ENCODE measurements at regions not wholly inside any gene's neighbourhood (a gene's known extent, or its start where the extent isn't known, plus 50 kb on each side); places are given as distances from the start of the nearest gene placed in this dataset.

- DNase-seq (ENCODE audit: low spot score): no peak
Measured at GRCh38 chr2:22238967-22239366, 1115.2 kb downstream of the TDRD15 start.

DNA sequence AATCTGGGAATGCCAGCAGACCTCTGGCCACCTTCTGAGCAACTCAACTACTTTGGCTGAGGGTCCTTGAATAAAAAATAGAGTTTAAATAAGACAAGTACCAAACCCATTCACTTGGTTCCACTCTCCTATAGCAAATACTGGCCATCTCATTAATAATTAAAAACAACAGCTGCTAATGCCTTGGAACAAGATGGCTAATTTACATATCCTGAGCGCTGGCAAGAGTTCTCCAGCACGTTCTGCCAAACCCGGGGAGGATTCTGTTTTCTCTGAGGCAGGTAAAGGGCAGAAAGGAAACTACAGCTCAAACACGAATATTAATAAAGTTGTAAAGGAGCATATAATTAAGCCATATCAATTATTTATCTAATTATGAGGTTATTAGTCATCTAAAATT lies 1123.7 kb downstream of the TDRD15 start:
- DNase-seq (ENCODE audit: low spot score): no peak

DNA sequence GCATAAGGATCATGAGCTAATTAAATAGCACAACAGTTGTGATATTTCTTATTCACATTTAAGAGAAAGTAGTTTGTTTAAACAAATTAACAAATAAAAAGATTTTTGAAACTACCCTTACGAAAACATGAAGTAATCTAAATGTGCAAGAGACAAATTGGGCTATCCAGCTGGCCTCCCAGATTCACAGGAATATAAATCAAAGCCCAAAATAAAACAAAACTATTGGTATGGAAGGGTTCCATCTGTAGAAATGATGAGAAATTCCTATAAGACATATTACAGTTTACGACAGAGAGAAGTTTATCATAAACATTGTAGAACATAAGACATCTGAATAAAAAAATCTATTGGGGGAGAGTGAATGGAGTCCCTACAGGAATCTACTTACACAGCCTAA lies 1125.1 kb downstream of the TDRD15 start:
- no peak for DNase-seq (ENCODE audit: low spot score)

DNA sequence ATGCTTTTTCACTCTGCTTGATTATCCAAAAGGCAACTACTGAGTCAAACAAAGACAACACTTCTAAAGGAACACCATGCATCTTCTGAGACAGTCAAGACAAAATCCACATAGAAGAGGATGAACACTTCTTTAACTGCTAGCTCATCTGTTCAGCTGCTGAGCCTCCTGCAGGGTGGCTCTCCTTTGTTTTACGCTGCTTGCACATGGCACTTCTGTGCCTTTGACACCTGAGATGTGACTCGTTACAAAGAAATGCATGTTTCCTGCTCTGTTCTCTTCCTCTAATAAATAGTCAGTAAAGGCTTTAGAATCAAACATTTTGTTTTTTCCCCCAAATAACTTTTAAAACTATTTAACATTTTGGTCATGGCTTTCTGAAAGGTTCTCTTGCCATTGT lies 1129.4 kb downstream of the TDRD15 start:
- DNase-seq (ENCODE audit: low spot score): no peak

GRCh38 chr2:22261165-22261564 lies 1123.8 kb upstream of the KLHL29 start:
- no peak for DNase-seq (ENCODE audit: low spot score)

DNA sequence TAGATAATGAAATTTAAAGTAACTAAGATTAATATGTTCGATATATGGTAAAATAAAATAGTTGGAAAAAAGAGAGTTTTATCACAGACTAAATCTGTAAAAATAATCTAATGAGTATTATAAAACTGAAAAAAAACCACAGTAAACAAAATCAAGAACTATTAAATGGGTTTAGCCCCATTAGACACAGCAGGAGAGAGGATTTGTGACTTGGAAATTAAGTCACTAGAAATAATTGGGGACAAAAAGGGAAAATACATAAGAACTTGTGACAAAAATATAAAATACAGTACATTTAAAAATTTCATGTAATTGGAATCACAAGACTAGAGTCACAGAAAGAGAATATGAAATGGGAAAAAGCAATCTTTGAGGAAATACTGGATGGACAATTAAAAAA lies 1114.6 kb upstream of the KLHL29 start:
- DNase-seq (ENCODE audit: low spot score): no peak

GRCh38 chr2:22273853-22274252 lies 1111.1 kb upstream of the KLHL29 start:
- no peak for DNase-seq (ENCODE audit: low spot score)

DNA sequence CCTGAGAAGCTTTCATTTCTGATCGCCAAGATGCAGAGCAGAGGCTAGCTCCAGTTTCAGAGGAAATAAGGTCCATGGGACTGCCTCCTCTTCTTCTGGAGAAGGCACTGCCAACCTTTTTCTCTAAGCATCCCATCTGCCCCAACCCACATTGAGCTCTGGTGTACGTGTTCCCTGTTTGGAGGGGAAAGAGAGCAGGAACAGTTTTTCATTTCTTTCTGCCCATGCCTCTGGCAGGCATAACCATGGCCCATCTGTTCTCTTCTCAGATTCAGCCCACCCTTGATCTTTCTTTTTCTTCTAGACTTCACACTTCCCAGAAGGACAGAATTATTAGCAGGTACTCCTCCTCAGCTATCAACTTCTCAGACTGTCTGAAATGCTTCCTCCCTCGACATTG lies 1110.3 kb upstream of the KLHL29 start:
- no peak for DNase-seq (ENCODE audit: low spot score)

- no peak for DNase-seq (ENCODE audit: low spot score)
Measured at GRCh38 chr2:22276696-22277095, 1108.3 kb upstream of the KLHL29 start.

- DNase-seq (ENCODE audit: low spot score): no peak
Measured at GRCh38 chr2:22279541-22279940, 1105.4 kb upstream of the KLHL29 start.

- DNase-seq (ENCODE audit: low spot score): no peak
Measured at GRCh38 chr2:22281033-22281432, 1103.9 kb upstream of the KLHL29 start.

GRCh38 chr2:22282220-22282619 lies 1102.8 kb upstream of the KLHL29 start:
- DNase-seq (ENCODE audit: low spot score): no peak

- DNase-seq (ENCODE audit: low spot score): no peak
Measured at GRCh38 chr2:22282916-22283315, 1102.1 kb upstream of the KLHL29 start.

- no peak for DNase-seq (ENCODE audit: low spot score)
Measured at GRCh38 chr2:22283436-22283835, 1101.5 kb upstream of the KLHL29 start.

DNA sequence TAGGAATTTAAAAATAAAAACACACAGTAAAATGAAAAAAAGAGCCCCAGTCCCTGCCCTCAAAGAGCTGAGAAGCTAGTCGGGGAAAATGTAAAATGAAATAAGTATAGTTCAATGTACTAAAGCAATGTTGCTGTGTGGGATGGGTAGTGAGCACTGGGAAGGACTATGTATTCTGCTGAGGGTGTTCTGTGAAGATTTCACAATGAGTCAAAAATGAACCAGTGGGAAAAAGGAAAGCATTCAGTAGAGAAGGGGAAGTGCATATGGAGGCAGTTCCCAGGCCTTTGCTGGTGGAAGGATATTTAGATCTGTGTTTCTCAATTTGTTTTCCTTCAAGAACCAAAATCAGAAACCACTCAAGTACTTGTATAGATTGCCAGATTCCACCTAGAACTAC lies 1094.7 kb upstream of the KLHL29 start:
- no peak for DNase-seq (ENCODE audit: low spot score)

DNA sequence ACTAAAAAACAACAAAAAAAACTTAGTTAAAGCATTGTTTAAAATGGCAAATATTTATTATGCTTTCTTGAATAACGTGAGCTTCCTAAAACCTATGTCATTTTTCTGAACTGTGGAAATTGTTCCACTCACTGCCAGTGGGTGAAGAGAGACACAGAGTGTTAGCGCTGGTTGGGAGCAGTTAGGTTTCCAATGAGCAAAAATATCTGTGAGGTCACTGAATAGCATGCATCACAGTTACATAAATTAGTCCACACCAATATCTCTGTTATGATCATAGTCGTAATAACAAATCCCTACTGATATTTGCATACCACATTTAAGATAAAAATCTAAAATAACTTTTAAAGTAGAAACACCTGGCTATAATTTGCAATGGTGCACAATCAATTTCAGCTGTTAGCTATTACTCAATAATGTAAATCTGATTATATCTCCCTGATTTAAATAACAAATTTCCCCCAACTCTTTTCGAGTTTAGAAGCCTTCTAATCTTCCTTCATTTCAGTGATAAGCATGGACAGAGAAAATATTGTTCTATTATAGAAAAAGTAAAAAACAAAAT lies 1094.0 kb upstream of the KLHL29 start:
- no peak for DNase-seq (ENCODE audit: low spot score)

- no peak for DNase-seq (ENCODE audit: low spot score)
Measured at GRCh38 chr2:22301228-22301627, 1083.8 kb upstream of the KLHL29 start.

GRCh38 chr2:22326250-22326649 lies 1058.7 kb upstream of the KLHL29 start:
- DNase-seq (ENCODE audit: low spot score): no peak

GRCh38 chr2:22329211-22330154 lies 1055.5 kb upstream of the KLHL29 start:
- DNase-seq (ENCODE audit: low spot score): no peak

DNA sequence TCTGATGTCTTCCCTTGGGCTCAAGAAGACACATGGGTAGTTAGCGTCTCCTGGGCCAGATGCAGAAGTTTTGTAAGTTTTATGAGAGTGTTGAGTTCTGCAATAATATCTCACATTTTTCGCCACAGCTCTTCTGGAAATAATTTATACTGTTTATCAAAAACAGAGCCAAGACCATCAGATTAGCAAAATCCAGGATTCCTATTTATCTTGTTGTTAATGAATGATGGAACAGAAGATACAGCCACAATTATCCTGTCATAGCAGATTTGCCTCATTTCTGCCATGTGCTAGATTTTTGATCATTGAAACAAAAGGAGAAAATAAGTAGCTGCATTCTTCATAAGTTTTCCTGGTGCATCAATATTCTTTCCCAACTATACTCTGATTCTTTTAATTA lies 1048.6 kb upstream of the KLHL29 start:
- no peak for DNase-seq (ENCODE audit: low spot score)

GRCh38 chr2:22340716-22341115 lies 1044.3 kb upstream of the KLHL29 start:
- no peak for DNase-seq (ENCODE audit: low spot score)

DNA sequence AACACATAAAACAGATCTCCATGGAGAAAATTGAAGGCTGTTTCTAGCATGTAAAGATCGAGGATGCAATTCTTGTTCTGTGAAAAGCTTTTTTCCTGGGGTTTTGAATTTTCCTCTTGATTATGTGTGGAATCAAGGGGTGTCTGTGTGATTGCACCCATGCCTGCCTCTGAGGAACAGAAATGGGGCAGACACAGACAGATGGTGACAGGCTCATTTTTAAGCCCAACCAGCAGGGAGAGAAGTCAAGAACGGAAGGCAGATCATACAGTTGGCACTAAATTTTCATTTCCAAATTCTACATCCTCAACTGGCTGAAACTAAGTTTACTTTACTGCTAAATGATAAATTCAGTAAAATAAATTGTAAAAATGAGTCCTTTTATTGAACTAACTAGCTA lies 1037.7 kb upstream of the KLHL29 start:
- no peak for DNase-seq (ENCODE audit: low spot score)

DNA sequence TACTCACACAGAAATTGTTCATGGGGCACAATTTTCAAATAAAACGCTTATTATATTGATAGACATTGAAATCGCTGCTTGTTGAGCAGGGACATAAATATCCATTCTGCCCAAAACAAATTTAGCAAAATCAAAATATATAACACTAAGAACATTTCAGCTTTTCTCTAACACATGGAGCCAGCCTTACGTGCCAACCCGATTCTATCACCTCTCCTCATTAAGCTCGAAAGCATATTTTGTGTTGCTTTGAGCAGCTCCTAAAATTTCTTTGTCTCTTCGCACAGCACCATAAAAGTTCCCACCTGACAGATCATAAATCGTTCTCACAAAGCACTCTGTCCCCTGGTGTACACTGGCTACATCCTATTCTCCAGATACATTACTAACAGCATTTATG lies 1034.4 kb upstream of the KLHL29 start:
- DNase-seq (ENCODE audit: low spot score): no peak
